Stomach (tissue), 4 donors: ENCODE measurements at regions not wholly inside any gene's neighbourhood (a gene's known extent, or its start where the extent isn't known, plus 50 kb on each side); places are given as distances from the start of the nearest gene placed in this dataset.

Source experiments
- CTCF ChIP-seq, 7 experiments: fragments of 450-650 bp in 4 of 7; fragments of 200-600 bp in 3 of 7; sonication (generic) in 3 of 7; IDR thresholded peaks; one replicate each; pipeline ENCODE4 v1.5.1; 2016 to 2019; ENCODE audit warnings: antibody characterized with exemption in 7 of 7, control low read depth in 2 of 7, mild to moderate bottlenecking in 1 of 7
- EP300 ChIP-seq: sonication (generic); formaldehyde crosslinking; IDR thresholded peaks from one replicate; pipeline ENCODE4 v1.6.1; 2017; ENCODE audit warnings: antibody characterized with exemption
- POLR2A ChIP-seq, 4 donors: fragments of 450-650 bp; IDR thresholded peaks; one replicate each; pipeline ENCODE4 v1.6.1; 2016; ENCODE audit warnings: antibody characterized with exemption in 4 of 4, control low read depth in 2 of 4, mild to moderate bottlenecking in 1 of 4, moderate library complexity in 1 of 4
- POLR2AphosphoS5 ChIP-seq, 3 donors: sonication (generic); formaldehyde crosslinking; IDR thresholded peaks; one replicate each; pipeline ENCODE4 v1.6.1; 2016; ENCODE audit warnings: antibody characterized with exemption in 3 of 3

- TF ChIP-seq POLR2A (IDR thresholded peaks at IDR 0.05), result no peak
- TF ChIP-seq POLR2AphosphoS5 (IDR thresholded peaks at IDR 0.05), result no peak
- TF ChIP-seq CTCF (IDR thresholded peaks at IDR 0.05), result no peak
- TF ChIP-seq EP300, result no peak
Measured at GRCh38 chr11:119995730-119996491, 142.0 kb downstream of the TRIM29 start.
